Ishikawa (cell line): ENCODE measurements at regions not wholly inside any gene's neighbourhood (a gene's known extent, or its start where the extent isn't known, plus 50 kb on each side); places are given as distances from the start of the nearest gene placed in this dataset.
A peak's percentile ranks its signal among the peaks of the same experiment; 100 is the strongest.

Experiments used
- CEBPB ChIP-seq: IDR thresholded peaks from 2 replicates; pipeline ENCODE4 v1.6.1; 2012
- CREB1 ChIP-seq: IDR thresholded peaks from 2 replicates; pipeline ENCODE4 v1.6.1; 2012; ENCODE audit warnings: low read depth
- EGR1 ChIP-seq: IDR thresholded peaks from 2 replicates; pipeline ENCODE4 v1.6.1; 2012
- EP300 ChIP-seq: IDR thresholded peaks from 2 replicates; pipeline ENCODE4 v1.6.1; 2012; ENCODE audit warnings: borderline replicate concordance
- FOXM1 ChIP-seq: IDR thresholded peaks from 2 replicates; pipeline ENCODE4 v1.6.1; 2012; ENCODE audit warnings: low read depth, borderline replicate concordance
- MAX ChIP-seq: IDR thresholded peaks from 2 replicates; pipeline ENCODE4 v1.6.1; 2012
- NFIC ChIP-seq: IDR thresholded peaks from 2 replicates; pipeline ENCODE4 v1.6.1; 2012
- RAD21 ChIP-seq: IDR thresholded peaks from 2 replicates; pipeline ENCODE4 v1.6.1; 2012; ENCODE audit warnings: low read depth
- REST ChIP-seq: IDR thresholded peaks from 2 replicates; pipeline ENCODE4 v1.6.1; 2012; ENCODE audit warnings: low read depth, mild to moderate bottlenecking
- TAF1 ChIP-seq: IDR thresholded peaks from 2 replicates; pipeline ENCODE4 v1.6.1; 2012; ENCODE audit warnings: low read depth, mild to moderate bottlenecking
- TCF12 ChIP-seq: IDR thresholded peaks from 2 replicates; pipeline ENCODE4 v1.6.1; 2012; ENCODE audit warnings: low read depth
- TEAD4 ChIP-seq: IDR thresholded peaks from 2 replicates; pipeline ENCODE4 v1.6.1; 2012
- USF1 ChIP-seq: IDR thresholded peaks from 2 replicates; pipeline ENCODE4 v1.6.1; 2012
- YY1 ChIP-seq: IDR thresholded peaks from 2 replicates; pipeline ENCODE4 v1.6.1; 2012; ENCODE audit warnings: low read depth
- ZBTB7A ChIP-seq: IDR thresholded peaks from 2 replicates; pipeline ENCODE4 v1.6.1; 2012; ENCODE audit warnings: low read depth

- TF ChIP-seq ZBTB7A (no peak), EGR1 (no peak), TEAD4 (no peak), CEBPB (no peak), YY1 (no peak), MAX (no peak), NFIC (no peak), TAF1 (no peak), RAD21 (no peak), CREB1 (no peak), REST (no peak), EP300 (no peak), TCF12 (no peak), USF1 (no peak), FOXM1 (no peak)
Observed at GRCh38 chr4:24734511-24734910, 60.9 kb upstream of the SOD3 start.

- TF ChIP-seq ZBTB7A (no peak), RAD21 (peak; percentile 58)
Observed at GRCh38 chr4:24736066-24736465, 59.3 kb upstream of the SOD3 start.

- TF ChIP-seq TAF1 = no peak
- no peak for TF ChIP-seq USF1
- TF ChIP-seq FOXM1 = no peak
- no peak for TF ChIP-seq RAD21
- no peak for TF ChIP-seq ZBTB7A
- no peak for TF ChIP-seq REST
- TF ChIP-seq MAX = no peak
- TF ChIP-seq YY1 = no peak
- TF ChIP-seq CEBPB = no peak
- no peak for TF ChIP-seq EGR1
- TF ChIP-seq CREB1 = no peak
- no peak for TF ChIP-seq TCF12
- TF ChIP-seq TEAD4 = no peak
- TF ChIP-seq NFIC = no peak
- TF ChIP-seq EP300 = no peak
Observed at GRCh38 chr4:24741910-24742309, 53.5 kb upstream of the SOD3 start.

GRCh38 chr4:24742335-24742734 lies 53.0 kb upstream of the SOD3 start:
- TF ChIP-seq TAF1 = no peak

- TF ChIP-seq EP300 (no peak), CEBPB (no peak), REST (no peak), TEAD4 (no peak), NFIC (no peak), YY1 (no peak), TAF1 (no peak), MAX (no peak), CREB1 (no peak), EGR1 (no peak), FOXM1 (no peak), USF1 (no peak), TCF12 (no peak), RAD21 (no peak), ZBTB7A (no peak)
Observed at GRCh38 chr4:24742773-24743172, 52.6 kb upstream of the SOD3 start.
